HCT116 (cell line): ENCODE measurements at regions not wholly inside any gene's neighbourhood (a gene's known extent, or its start where the extent isn't known, plus 50 kb on each side); places are given as distances from the start of the nearest gene placed in this dataset.

Source experiments
- ATAC-seq: fragments of 200-7000 bp; cut with Tn5 transposase; 2 replicates; pipeline ENCODE4 v1.9.1; 2020; ENCODE audit warnings: mild to moderate bottlenecking, moderate library complexity
- BruUV-seq: library from RNA; stranded (reverse); fragments of 400-500 nt; replicated peaks from 2 replicates; lab custom pipeline; 2021; lab: Mats Ljungman, UMichigan
- CTCF ChIA-PET: fragments of 300-600 bp; sonication (Branson Sonifier 250); formaldehyde crosslinking; loops from one replicate; lab custom pipeline; 2021; ENCODE audit warnings: antibody characterized with exemption; lab: Charles Lee
- POLR2A ChIA-PET: fragments of 300-600, 350-600 bp; sonication (Branson Sonifier 250); formaldehyde crosslinking; loops from one replicate; lab custom pipeline; 2021; ENCODE audit warnings: antibody characterized with exemption; lab: Charles Lee
- RAD21 ChIA-PET, 2 experiments: fragments of 300-600 bp; sonication (Branson Sonifier 250); formaldehyde crosslinking; loops; one replicate each; lab custom pipeline; 2023; ENCODE audit warnings: low total read pairs in 2 of 2; ENCODE audit not compliant: uncharacterized antibody in 2 of 2, unreplicated experiment in 2 of 2, low non-redundant PET in 1 of 2; lab: Charles Lee
- DNase-seq: peaks from one replicate; pipeline ENCODE4 v3.0.0-alpha.2; 2010; ENCODE audit warnings: low read depth, low spot score
- H2AFZ ChIP-seq: fragments of 200-600 bp; shearing (Covaris generic), sonication (generic); 2 replicates; pipeline ENCODE4 v1.6.1; 2017; ENCODE audit warnings: low read depth, mixed run types, mixed read lengths, antibody characterized with exemption, low read length; ENCODE audit not compliant: poor library complexity, severe bottlenecking
- H3K27ac ChIP-seq: 2 replicates; pipeline ENCODE4 v1.5.1; 2012; ENCODE audit warnings: low read depth, low read length
- H3K27me3 ChIP-seq: fragments of 200-600 bp; sonication (generic); 2 replicates; pipeline ENCODE4 v1.6.1; 2016; ENCODE audit warnings: mixed run types, low read length, mixed read lengths; ENCODE audit not compliant: insufficient read depth
- H3K36me3 ChIP-seq, 2 experiments: fragments of 200-500 bp in 1 of 2; fragments of 200-600 bp in 1 of 2; sonication (Bioruptor generic) in 1 of 2; sonication (generic) in 1 of 2; 2 replicates each; pipeline versions ENCODE4 v1.5.1 to v1.6.1; 2014 to 2016; ENCODE audit warnings: low read length in 2 of 2, inconsistent platforms in 1 of 2, mixed read lengths in 1 of 2, mixed run types in 1 of 2; ENCODE audit not compliant: insufficient read depth in 2 of 2, control insufficient read depth in 1 of 2
- H3K4me1 ChIP-seq, 2 experiments: fragments of 200-600 bp in 1 of 2; sonication (generic) in 1 of 2; 2 replicates each; pipeline versions ENCODE4 v1.5.1 to v1.6.1; 2012 to 2017; ENCODE audit warnings: low read length in 2 of 2, inconsistent platforms in 1 of 2, mild to moderate bottlenecking in 1 of 2, mixed read lengths in 1 of 2, mixed run types in 1 of 2, moderate library complexity in 1 of 2; ENCODE audit not compliant: insufficient read depth in 2 of 2, control insufficient read depth in 1 of 2
- H3K4me2 ChIP-seq: fragments of 200-600 bp; sonication (generic); 2 replicates; pipeline ENCODE4 v1.6.1; 2017; ENCODE audit warnings: mixed run types, low read length, mixed read lengths
- H3K4me3 ChIP-seq, 2 experiments: fragments of 200-600 bp in 1 of 2; sonication (generic) in 1 of 2; replicated peaks in 1 of 2; 2 replicates each; pipeline ENCODE4 v1.5.1; 2011 to 2016; ENCODE audit warnings: low read length in 2 of 2, control low read depth in 1 of 2, low read depth in 1 of 2, mild to moderate bottlenecking in 1 of 2, mixed read lengths in 1 of 2, mixed run types in 1 of 2
- H3K79me2 ChIP-seq: fragments of 200-600 bp; sonication (generic); 2 replicates; pipeline ENCODE4 v1.6.1; 2017; ENCODE audit warnings: mild to moderate bottlenecking, mixed run types, low read length, moderate library complexity, mixed read lengths; ENCODE audit not compliant: insufficient read depth
- H3K9ac ChIP-seq: fragments of 200-600 bp; sonication (generic); 2 replicates; pipeline ENCODE4 v1.6.1; 2016; ENCODE audit warnings: low read length, mixed read lengths
- H3K9me2 ChIP-seq: fragments of 200-600 bp; sonication (generic), shearing (Covaris generic); 2 replicates; pipeline ENCODE4 v1.6.1; 2017; ENCODE audit warnings: mixed run types, mild to moderate bottlenecking, moderate library complexity; ENCODE audit not compliant: insufficient read depth
- H3K9me3 ChIP-seq, 2 experiments: fragments of 200-500 bp in 1 of 2; fragments of 200-600 bp in 1 of 2; sonication (Bioruptor generic) in 1 of 2; sonication (generic) in 1 of 2; 2 replicates each; pipeline ENCODE4 v1.6.1; 2014 to 2017; ENCODE audit warnings: low read length in 2 of 2, mixed read lengths in 2 of 2, inconsistent platforms in 1 of 2, low read depth in 1 of 2, mild to moderate bottlenecking in 1 of 2, mixed run types in 1 of 2, moderate library complexity in 1 of 2; ENCODE audit not compliant: control insufficient read depth in 1 of 2, insufficient read depth in 1 of 2
- H4K20me1 ChIP-seq: fragments of 200-600 bp; sonication (generic), shearing (Covaris generic); 2 replicates; pipeline ENCODE4 v1.6.1; 2017; ENCODE audit warnings: mixed run types, mild to moderate bottlenecking, moderate library complexity; ENCODE audit not compliant: insufficient read depth
- CBX3 ChIP-seq: IDR thresholded peaks from 2 replicates; pipeline ENCODE4 v1.6.1; 2012; ENCODE audit warnings: low read depth
- EZH2 ChIP-seq: fragments of 200-600 bp; sonication (generic); IDR thresholded peaks from 2 replicates; pipeline ENCODE4 v1.6.1; 2017; ENCODE audit warnings: antibody characterized with exemption, mixed run types
- JUND ChIP-seq: IDR thresholded peaks from 2 replicates; pipeline ENCODE4 v1.6.1; 2012
- MAX ChIP-seq: IDR thresholded peaks from 2 replicates; pipeline ENCODE4 v1.6.1; 2012
- POLR2AphosphoS5 ChIP-seq: IDR thresholded peaks from 2 replicates; pipeline ENCODE4 v1.6.1; 2011; ENCODE audit warnings: mild to moderate bottlenecking, low read depth, low read length, moderate library complexity
- SIN3A ChIP-seq: IDR thresholded peaks from 2 replicates; pipeline ENCODE4 v1.6.1; 2012; ENCODE audit warnings: low read depth
- TCF7L2 ChIP-seq: IDR thresholded peaks from 2 replicates; pipeline ENCODE4 v1.7.0; 2011; ENCODE audit warnings: borderline replicate concordance, inconsistent platforms; ENCODE audit not compliant: insufficient read depth, insufficient read length; ENCODE audit errors: extremely low read depth
- YY1 ChIP-seq: IDR thresholded peaks from 2 replicates; pipeline ENCODE4 v1.6.1; 2011; ENCODE audit warnings: low read length, low read depth, moderate library complexity, mild to moderate bottlenecking; ENCODE audit not compliant: insufficient replicate concordance; ENCODE audit errors: extremely low read depth
- ZFX ChIP-seq: fragments of 450-650 bp; IDR thresholded peaks from 2 replicates; pipeline ENCODE4 v1.6.1; 2017
- ZNF274 ChIP-seq: fragments of 200-500 bp; sonication (Bioruptor generic); IDR thresholded peaks from 2 replicates; pipeline ENCODE4 v1.6.1; 2014; ENCODE audit warnings: mild to moderate bottlenecking, low read depth, low read length, inconsistent platforms
- intact Hi-C: fragments of 100-400 bp; cut with micrococcal nuclease; formaldehyde crosslinking; loops from 2 replicates; pipeline ENCODE4 v1.10.0; 2022
- TF ChIP-seq, protein P1 (sequence below): IDR thresholded peaks from 2 replicates; pipeline ENCODE4 v1.6.1; 2012; ENCODE audit warnings: low read depth
- TF ChIP-seq, protein P2 (sequence below), 3 experiments: fragments of 200-600 bp in 1 of 3; sonication (generic) in 1 of 3; IDR thresholded peaks in 2 of 3; conservative IDR thresholded peaks in 1 of 3; 2 replicates each; pipeline ENCODE4 v1.5.1; 2012 to 2017; ENCODE audit warnings: low read depth in 2 of 3, low read length in 2 of 3, antibody characterized with exemption in 1 of 3, borderline replicate concordance in 1 of 3, control low read depth in 1 of 3, mild to moderate bottlenecking in 1 of 3, mixed read lengths in 1 of 3, mixed run types in 1 of 3, moderate library complexity in 1 of 3; ENCODE audit not compliant: insufficient read depth in 1 of 3

- TF ChIP-seq JUND, result no peak
- TF ChIP-seq CBX3, result no peak
- TF ChIP-seq EZH2, result no peak
- no peak for TF ChIP-seq ZFX
- TF ChIP-seq YY1, result no peak
- no peak for TF ChIP-seq TCF7L2
- TF ChIP-seq POLR2AphosphoS5, result no peak
- no peak for TF ChIP-seq MAX
- TF ChIP-seq, protein P1, sequence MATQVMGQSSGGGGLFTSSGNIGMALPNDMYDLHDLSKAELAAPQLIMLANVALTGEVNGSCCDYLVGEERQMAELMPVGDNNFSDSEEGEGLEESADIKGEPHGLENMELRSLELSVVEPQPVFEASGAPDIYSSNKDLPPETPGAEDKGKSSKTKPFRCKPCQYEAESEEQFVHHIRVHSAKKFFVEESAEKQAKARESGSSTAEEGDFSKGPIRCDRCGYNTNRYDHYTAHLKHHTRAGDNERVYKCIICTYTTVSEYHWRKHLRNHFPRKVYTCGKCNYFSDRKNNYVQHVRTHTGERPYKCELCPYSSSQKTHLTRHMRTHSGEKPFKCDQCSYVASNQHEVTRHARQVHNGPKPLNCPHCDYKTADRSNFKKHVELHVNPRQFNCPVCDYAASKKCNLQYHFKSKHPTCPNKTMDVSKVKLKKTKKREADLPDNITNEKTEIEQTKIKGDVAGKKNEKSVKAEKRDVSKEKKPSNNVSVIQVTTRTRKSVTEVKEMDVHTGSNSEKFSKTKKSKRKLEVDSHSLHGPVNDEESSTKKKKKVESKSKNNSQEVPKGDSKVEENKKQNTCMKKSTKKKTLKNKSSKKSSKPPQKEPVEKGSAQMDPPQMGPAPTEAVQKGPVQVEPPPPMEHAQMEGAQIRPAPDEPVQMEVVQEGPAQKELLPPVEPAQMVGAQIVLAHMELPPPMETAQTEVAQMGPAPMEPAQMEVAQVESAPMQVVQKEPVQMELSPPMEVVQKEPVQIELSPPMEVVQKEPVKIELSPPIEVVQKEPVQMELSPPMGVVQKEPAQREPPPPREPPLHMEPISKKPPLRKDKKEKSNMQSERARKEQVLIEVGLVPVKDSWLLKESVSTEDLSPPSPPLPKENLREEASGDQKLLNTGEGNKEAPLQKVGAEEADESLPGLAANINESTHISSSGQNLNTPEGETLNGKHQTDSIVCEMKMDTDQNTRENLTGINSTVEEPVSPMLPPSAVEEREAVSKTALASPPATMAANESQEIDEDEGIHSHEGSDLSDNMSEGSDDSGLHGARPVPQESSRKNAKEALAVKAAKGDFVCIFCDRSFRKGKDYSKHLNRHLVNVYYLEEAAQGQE, result no peak
- TF ChIP-seq SIN3A, result no peak
- no peak for TF ChIP-seq ZNF274
- TF ChIP-seq, protein P2, sequence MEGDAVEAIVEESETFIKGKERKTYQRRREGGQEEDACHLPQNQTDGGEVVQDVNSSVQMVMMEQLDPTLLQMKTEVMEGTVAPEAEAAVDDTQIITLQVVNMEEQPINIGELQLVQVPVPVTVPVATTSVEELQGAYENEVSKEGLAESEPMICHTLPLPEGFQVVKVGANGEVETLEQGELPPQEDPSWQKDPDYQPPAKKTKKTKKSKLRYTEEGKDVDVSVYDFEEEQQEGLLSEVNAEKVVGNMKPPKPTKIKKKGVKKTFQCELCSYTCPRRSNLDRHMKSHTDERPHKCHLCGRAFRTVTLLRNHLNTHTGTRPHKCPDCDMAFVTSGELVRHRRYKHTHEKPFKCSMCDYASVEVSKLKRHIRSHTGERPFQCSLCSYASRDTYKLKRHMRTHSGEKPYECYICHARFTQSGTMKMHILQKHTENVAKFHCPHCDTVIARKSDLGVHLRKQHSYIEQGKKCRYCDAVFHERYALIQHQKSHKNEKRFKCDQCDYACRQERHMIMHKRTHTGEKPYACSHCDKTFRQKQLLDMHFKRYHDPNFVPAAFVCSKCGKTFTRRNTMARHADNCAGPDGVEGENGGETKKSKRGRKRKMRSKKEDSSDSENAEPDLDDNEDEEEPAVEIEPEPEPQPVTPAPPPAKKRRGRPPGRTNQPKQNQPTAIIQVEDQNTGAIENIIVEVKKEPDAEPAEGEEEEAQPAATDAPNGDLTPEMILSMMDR (IDR thresholded peaks at IDR 0.05 in 2 of 3, conservative IDR thresholded peaks at IDR 0.05 in 1 of 3; ENCODE audit: borderline replicate concordance in 1 of 3, insufficient read depth in 1 of 3, low read depth in 2 of 3, low read length in 2 of 3), result no peak
- intact Hi-C loops, result no loop called here
- no peak overlapping the region for H3K4me3 ChIP-seq
- no peaks in the 10 kb centered on the region for H3K9me2 ChIP-seq
- DNase-seq (no peak), ATAC-seq (no peak)
- peaks cover 5 to 9% of the 10 kb centered on the region in 2 experiments; a peak in 2 of 4 replicates for H3K9me3 ChIP-seq
- H3K9ac ChIP-seq, result no peak overlapping the region
- ChIA-PET POLR2A (no interaction called here), RAD21 (no interaction called here), CTCF (no interaction called here)
- no peaks in the 10 kb centered on the region for H3K79me2 ChIP-seq
- H4K20me1 ChIP-seq, result no peaks in the 10 kb centered on the region; the same call in 1 of the 2 replicates
- no peaks in the 10 kb centered on the region for H3K27me3 ChIP-seq
- no peak overlapping the region for H3K4me2 ChIP-seq
- no TSS peak for BruUV-seq
- no peaks in the 10 kb centered on the region for H3K4me1 ChIP-seq
- H3K36me3 ChIP-seq, result no peaks in the 10 kb centered on the region
- no peak overlapping the region for H2AFZ ChIP-seq
- no peak overlapping the region for H3K27ac ChIP-seq
Measured at GRCh38 chr21:17114045-17114444, 398.8 kb upstream of the CXADR start.
